Chondrocyte (in vitro differentiated cells): ENCODE measurements at regions not wholly inside any gene's neighbourhood (a gene's known extent, or its start where the extent isn't known, plus 50 kb on each side); places are given as distances from the start of the nearest gene placed in this dataset.

Experiments
- DNase-seq: peaks from one replicate; pipeline ENCODE4 v3.0.0; 2021; ENCODE audit warnings: mixed read lengths, low spot score
- H3K27ac Mint-ChIP-seq: one replicate; pipeline ENCODE4 v1.8.0; 2021; ENCODE audit warnings: mild to moderate bottlenecking, moderate library complexity, mixed read lengths; ENCODE audit not compliant: unreplicated experiment
- H3K27me3 Mint-ChIP-seq: 2 replicates; pipeline ENCODE4 v1.8.0; 2021; ENCODE audit warnings: low read depth, mixed read lengths
- H3K36me3 Mint-ChIP-seq: 2 replicates; pipeline ENCODE4 v1.8.0; 2021; ENCODE audit warnings: low read depth, mixed read lengths
- H3K4me1 Mint-ChIP-seq: 2 replicates; pipeline ENCODE4 v1.8.0; 2021; ENCODE audit warnings: low read depth, mild to moderate bottlenecking, mixed read lengths
- H3K4me3 Mint-ChIP-seq: one replicate; pipeline ENCODE4 v1.8.0; 2021; ENCODE audit warnings: mild to moderate bottlenecking, moderate library complexity, mixed read lengths; ENCODE audit not compliant: unreplicated experiment
- H3K9me3 Mint-ChIP-seq: 2 replicates; pipeline ENCODE4 v1.8.0; 2021; ENCODE audit warnings: low read depth, mixed read lengths
- CTCF ChIP-seq: fragments of 200-600 bp; sonication (generic); IDR thresholded peaks from 2 replicates; pipeline ENCODE4 v1.5.0; 2021; ENCODE audit warnings: antibody characterized with exemption, mild to moderate bottlenecking, moderate library complexity

- H3K27me3 Mint-ChIP-seq, result peaks cover 10% of the 10 kb centered on the region
- no peaks in the 10 kb centered on the region for H3K4me1 Mint-ChIP-seq
- no peak overlapping the region for H3K4me3 Mint-ChIP-seq
- peaks cover 3% of the 10 kb centered on the region for H3K9me3 Mint-ChIP-seq
- DNase-seq, result no peak
- no peak overlapping the region for H3K27ac Mint-ChIP-seq
- no peak for TF ChIP-seq CTCF
- H3K36me3 Mint-ChIP-seq, result peaks cover 2% of the 10 kb centered on the region
Observed at GRCh38 chrX:809081-809480, 178.5 kb downstream of the SHOX start.

GRCh38 chrX:806586-806985 is 176.0 kb downstream of the SHOX start:
- Mint-ChIP-seq H3K9me3 (peaks cover 5% of the 10 kb centered on the region), H3K27me3 (peaks cover 11% of the 10 kb centered on the region), H3K4me3 (no peak overlapping the region), H3K36me3 (peaks cover 2% of the 10 kb centered on the region), H3K4me1 (no peaks in the 10 kb centered on the region), H3K27ac (no peak overlapping the region)
- no peak for DNase-seq
- no peak for TF ChIP-seq CTCF

GRCh38 chrX:805988-806387 is 175.4 kb downstream of the SHOX start:
- Mint-ChIP-seq H3K27ac (no peak overlapping the region), H3K4me1 (no peaks in the 10 kb centered on the region), H3K36me3 (peaks cover 2% of the 10 kb centered on the region), H3K4me3 (no peak overlapping the region), H3K27me3 (peaks cover 11% of the 10 kb centered on the region), H3K9me3 (peaks cover 8% of the 10 kb centered on the region)
- DNase-seq, result no peak
- TF ChIP-seq CTCF, result no peak

- Mint-ChIP-seq H3K4me1 (no peaks in the 10 kb centered on the region), H3K36me3 (peaks cover 2% of the 10 kb centered on the region), H3K4me3 (no peak overlapping the region), H3K9me3 (peaks cover 8% of the 10 kb centered on the region), H3K27ac (no peak overlapping the region), H3K27me3 (peaks cover 11% of the 10 kb centered on the region)
- TF ChIP-seq CTCF, result no peak
- no peak for DNase-seq
Observed at GRCh38 chrX:805103-805670, 174.6 kb downstream of the SHOX start.

GRCh38 chrX:802846-803245 is 172.3 kb downstream of the SHOX start:
- Mint-ChIP-seq H3K4me3 (no peak overlapping the region), H3K27me3 (peaks cover 11% of the 10 kb centered on the region), H3K27ac (no peak overlapping the region), H3K36me3 (peaks cover 2% of the 10 kb centered on the region), H3K4me1 (no peaks in the 10 kb centered on the region), H3K9me3 (peaks cover 8% of the 10 kb centered on the region)
- TF ChIP-seq CTCF, result no peak
- DNase-seq, result no peak
